IPS-15b (cell line): ENCODE measurements at regions not wholly inside any gene's neighbourhood (a gene's known extent, or its start where the extent isn't known, plus 50 kb on each side); places are given as distances from the start of the nearest gene placed in this dataset.
"Not testable (repeated sequence)": the region's sequence is repeated elsewhere in the genome, so short reads cannot be mapped to it uniquely, and the experiment has no call there.

ENCODE experiments used
- H3K27me3 ChIP-seq: one replicate; pipeline ENCODE4 v1.6.1; 2013; ENCODE audit warnings: low read length; ENCODE audit not compliant: control insufficient read depth, insufficient read depth
- H3K36me3 ChIP-seq: one replicate; pipeline ENCODE4 v1.6.1; 2013; ENCODE audit warnings: low read length; ENCODE audit not compliant: control insufficient read depth, insufficient read depth
- H3K4me1 ChIP-seq: one replicate; pipeline ENCODE4 v1.6.1; 2013; ENCODE audit warnings: mild to moderate bottlenecking, low read length; ENCODE audit not compliant: control insufficient read depth, insufficient read depth
- H3K4me3 ChIP-seq: one replicate; pipeline ENCODE4 v1.5.1; 2013; ENCODE audit warnings: low read depth, low read length
- H3K9ac ChIP-seq: one replicate; pipeline ENCODE4 v1.6.1; 2013; ENCODE audit warnings: low read depth, mild to moderate bottlenecking, low read length
- H3K9me3 ChIP-seq: one replicate; pipeline ENCODE4 v1.6.1; 2013; ENCODE audit warnings: mild to moderate bottlenecking, low read length; ENCODE audit not compliant: control insufficient read depth, insufficient read depth

DNA sequence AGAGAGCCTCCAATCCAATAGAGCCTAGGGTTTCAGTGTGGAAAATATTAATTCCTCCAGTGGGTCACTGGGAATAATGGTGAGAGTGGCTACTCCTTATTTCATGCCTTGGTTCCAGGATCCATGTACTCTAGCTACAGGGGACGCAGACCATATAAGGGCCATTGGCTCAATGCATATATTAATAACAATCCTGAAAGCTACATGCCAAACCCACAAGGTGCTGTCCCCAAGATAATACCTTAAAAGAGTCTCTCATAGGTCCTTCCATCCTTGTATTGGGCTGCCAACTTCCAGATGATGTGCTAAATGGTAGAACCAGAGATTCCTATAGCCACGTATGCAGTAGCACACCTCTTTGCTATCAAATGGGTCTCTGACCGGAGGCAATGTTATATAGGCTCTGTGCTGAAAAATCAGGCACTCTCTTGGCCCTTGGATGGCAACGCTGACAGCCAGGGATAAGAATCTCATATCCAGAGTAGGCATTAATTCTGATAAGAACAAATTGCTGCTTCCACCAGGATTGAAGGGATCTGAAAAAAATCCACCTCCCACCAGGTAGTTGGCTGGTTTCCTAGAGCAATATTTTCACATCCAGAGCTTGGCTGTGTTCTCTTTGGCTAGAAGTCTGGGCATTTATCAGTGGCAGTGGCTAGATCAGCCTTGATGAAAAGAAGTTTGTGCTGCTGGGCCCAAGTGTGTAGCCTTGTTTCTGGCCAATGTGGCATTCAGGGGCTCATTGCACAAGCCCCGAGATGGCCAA is 218.1 kb upstream of the MGAT5 start:
- H3K9me3 ChIP-seq = no peaks in the 10 kb centered on the region
- no peaks in the 10 kb centered on the region for H3K36me3 ChIP-seq
- H3K4me1 ChIP-seq = no peaks in the 10 kb centered on the region
- no peak overlapping the region for H3K4me3 ChIP-seq
- H3K27me3 ChIP-seq = no peaks in the 10 kb centered on the region
- H3K9ac ChIP-seq = no peak overlapping the region

DNA sequence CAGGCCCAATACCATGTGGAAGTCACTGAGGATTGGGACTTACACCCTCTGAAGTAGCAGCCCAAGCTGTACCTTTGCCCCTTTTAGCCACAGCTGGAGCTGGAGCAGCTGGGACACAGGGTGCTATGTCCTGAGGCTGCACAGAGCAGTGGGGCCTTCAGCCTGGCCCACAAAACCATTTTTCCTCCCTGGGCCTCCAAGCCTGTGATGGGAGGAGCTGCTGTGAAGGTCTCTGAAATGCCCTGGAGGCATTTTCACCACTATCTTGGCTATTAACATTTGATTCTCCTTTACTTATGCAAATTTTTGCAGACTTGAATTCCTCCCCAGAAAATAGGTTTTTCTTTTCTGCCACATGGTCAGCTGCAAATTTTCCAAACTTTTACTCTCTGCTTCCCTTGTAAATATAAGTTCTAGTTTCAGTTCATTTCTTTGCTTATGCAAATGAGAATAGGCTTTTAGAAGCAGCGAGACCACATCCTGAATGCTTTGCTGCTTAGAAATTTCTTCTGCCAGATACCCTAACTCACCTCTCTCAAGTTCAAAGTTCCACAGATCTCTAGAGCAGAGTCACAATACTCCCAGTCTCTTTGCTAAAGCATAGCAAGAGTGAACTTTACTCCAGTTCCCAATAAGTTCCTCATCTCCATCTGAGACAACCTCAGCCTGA is 213.8 kb upstream of the MGAT5 start:
- Histone ChIP-seq H3K4me3 (no peak overlapping the region), H3K9ac (no peak overlapping the region), H3K36me3 (no peaks in the 10 kb centered on the region), H3K4me1 (no peaks in the 10 kb centered on the region), H3K27me3 (no peaks in the 10 kb centered on the region), H3K9me3 (peaks cover 3% of the 10 kb centered on the region)

DNA sequence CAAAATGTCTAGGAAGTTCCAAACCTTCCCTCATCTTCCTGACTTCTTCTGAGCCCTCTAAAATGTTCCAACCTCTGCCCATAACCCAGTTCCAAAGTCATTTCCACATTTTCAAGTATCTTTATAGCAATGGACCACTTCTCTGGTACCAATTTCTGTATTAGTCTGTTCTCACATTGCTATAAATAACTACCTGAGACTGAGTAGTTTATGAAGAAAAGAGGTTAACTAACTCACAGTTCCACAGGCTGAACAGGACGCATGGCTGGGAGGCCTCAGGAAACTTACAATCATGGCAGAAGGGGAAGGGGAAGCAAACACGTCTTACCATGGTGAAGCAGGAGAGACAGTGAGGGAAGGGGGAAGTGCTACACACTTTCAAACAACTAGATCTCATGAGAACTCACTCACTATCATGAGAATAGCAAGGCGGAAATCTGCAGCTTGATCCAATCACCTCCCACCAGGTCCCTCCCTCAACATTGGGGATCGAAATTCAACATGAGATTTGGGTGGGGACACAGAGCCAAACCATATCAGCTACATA is 213.2 kb upstream of the MGAT5 start:
- H3K36me3 ChIP-seq, H3K4me3 ChIP-seq, H3K27me3 ChIP-seq, H3K4me1 ChIP-seq, H3K9me3 ChIP-seq, H3K9ac ChIP-seq: not testable (repeated sequence)

DNA sequence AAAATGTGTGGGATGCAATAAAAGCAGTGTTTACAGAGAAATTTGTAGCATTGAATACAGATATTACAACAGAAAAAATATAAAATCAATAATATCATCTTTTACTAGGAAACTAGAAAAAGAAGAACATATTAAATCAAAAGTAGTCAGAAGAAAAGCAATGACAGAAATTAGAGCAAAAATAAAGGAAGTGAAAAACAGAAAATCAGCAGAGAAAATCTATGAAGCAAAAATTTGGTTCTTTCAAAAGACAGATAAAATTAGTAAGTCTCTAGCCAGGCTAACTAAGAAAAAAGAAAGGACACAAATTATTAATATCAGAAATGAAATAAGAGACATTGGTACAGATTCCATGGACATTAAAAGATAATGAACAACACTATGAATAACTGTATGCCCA is 212.0 kb upstream of the MGAT5 start:
- Histone ChIP-seq H3K36me3 (no peaks in the 10 kb centered on the region), H3K4me1 (no peaks in the 10 kb centered on the region), H3K9me3 (peaks cover 3% of the 10 kb centered on the region), H3K9ac (no peak overlapping the region), H3K27me3 (no peaks in the 10 kb centered on the region), H3K4me3 (no peak overlapping the region)

DNA sequence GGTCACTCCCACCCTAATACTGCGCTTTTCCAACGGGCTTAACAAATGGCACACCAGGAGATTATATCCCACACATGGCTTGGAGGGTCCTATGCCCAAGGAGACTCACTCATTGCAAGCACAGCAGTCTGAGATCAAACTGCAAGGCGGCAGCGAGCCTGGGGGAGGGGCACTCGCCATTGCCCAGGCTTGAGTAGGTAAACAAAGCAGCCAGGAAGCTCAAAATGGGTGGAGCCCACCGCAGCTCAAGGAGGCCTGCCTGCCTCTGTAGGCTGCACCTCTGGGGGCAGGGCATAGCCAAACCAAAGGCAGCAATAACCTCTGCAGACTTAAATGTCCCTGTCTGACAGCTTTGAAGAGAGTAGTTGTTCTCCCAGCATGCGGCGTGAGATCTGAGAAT is 210.8 kb upstream of the MGAT5 start:
- not testable (repeated sequence) for H3K27me3 ChIP-seq, H3K4me3 ChIP-seq

DNA sequence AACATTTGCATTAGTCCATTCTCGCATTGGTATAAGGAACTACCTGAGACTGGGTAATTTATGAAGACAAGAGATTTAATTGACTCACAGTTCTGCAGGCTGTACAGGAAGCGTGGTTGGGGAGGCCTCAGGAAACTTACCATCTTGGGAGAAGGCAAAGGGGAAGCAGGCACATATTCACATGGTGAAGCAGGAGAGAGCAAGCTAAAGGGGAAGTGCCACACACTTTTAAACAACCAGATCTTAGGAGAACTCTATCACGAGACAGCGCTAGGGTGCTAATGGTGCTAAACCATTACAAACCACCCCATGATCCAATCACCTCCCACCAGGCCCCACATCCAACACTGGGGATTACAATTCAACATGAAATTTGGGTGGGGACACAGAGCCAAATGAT is 201.7 kb upstream of the MGAT5 start:
- Histone ChIP-seq H3K9ac (no peak overlapping the region), H3K36me3 (no peaks in the 10 kb centered on the region), H3K4me3 (no peak overlapping the region), H3K27me3 (no peaks in the 10 kb centered on the region), H3K4me1 (no peaks in the 10 kb centered on the region), H3K9me3 (no peaks in the 10 kb centered on the region)

More for the DNA sequence above, 210.8 kb upstream of the MGAT5 start:
- H3K4me1 ChIP-seq, H3K9ac ChIP-seq, H3K36me3 ChIP-seq, H3K9me3 ChIP-seq: not testable (repeated sequence)

DNA sequence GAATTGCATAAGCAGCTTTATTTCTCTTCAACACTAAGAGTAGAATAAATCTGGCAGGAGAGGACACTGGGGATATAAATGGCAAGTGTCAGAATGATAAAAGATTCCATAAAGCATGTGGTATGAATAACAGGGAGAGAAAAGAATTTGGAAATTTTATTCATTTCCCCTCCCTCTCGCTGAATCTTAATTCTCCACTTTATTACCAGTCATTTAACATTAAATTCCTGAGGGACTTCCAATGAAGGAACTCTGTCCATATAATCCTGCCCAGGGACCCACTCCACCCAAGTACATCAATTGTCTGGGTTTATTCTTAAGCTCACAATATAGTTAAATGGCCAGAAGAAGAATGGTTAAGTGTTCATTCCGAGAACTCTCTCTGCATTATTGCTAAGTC is 197.7 kb upstream of the MGAT5 start:
- Histone ChIP-seq H3K9ac (no peak overlapping the region), H3K4me1 (no peaks in the 10 kb centered on the region), H3K4me3 (no peak overlapping the region), H3K27me3 (no peaks in the 10 kb centered on the region), H3K9me3 (no peaks in the 10 kb centered on the region), H3K36me3 (no peaks in the 10 kb centered on the region)

DNA sequence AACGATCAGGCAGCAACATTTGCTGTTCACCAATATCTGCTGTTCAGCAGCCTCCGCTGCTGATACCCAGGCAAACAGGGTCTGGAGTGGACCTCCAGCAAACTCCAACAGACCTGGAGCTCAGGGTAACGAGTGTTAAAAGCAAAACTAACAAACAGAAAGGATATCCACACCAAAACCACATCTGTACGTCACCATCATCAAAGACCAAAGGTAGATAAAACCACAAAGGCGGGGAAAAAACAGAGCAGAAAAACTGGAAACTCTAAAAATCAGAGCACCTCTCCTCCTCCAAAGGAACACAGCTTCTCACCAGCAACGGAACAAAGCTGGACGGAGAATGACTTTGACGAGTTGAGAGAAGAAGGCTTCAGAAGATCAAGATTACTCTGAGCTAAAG is 192.8 kb upstream of the MGAT5 start:
- not testable (repeated sequence) for H3K4me3 ChIP-seq, H3K9me3 ChIP-seq, H3K27me3 ChIP-seq, H3K4me1 ChIP-seq, H3K36me3 ChIP-seq, H3K9ac ChIP-seq

DNA sequence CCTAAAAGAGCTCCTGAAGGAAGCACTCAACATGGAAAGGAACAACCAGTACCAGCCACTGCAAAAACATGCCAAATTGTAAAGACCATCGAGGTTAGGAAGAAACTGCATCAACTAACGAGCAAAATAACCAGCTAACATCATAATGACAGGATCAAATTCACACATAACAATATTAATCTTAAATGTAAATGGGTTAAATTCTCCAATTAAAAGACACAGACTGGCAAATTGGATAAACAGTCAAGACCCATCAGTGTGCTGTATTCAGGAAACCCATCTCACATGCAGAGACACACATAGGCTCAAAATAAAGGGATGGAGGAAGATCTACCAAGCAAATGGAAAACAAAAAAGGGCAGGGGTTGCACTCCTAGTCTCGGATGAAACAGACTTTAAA is 191.6 kb upstream of the MGAT5 start:
- H3K36me3 ChIP-seq = not testable (repeated sequence)

DNA sequence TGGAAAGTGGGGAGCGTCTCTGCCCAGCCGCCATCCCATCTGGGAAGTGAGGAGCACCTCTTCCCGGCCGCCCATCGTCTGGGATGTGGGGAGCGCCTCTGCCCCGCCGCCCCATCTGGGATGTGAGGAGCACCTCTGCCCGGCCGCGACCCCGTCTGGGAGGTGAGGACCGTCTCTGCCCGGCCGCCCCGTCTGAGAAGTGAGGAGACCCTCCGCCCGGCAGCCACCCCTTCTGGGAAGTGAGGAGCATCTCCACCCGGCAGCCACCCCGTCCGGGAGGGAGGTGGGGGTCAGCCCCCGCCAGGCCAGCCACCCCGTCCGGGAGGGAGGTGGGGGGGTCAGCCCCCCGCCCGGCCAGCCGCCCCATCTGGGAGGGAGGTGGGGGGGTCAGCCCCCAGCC is 190.0 kb upstream of the MGAT5 start:
- H3K27me3 ChIP-seq, H3K9me3 ChIP-seq, H3K9ac ChIP-seq, H3K4me3 ChIP-seq, H3K36me3 ChIP-seq, H3K4me1 ChIP-seq: not testable (repeated sequence)

More for the DNA sequence above, 191.6 kb upstream of the MGAT5 start:
- not testable (repeated sequence) for H3K27me3 ChIP-seq, H3K4me1 ChIP-seq, H3K9me3 ChIP-seq, H3K9ac ChIP-seq, H3K4me3 ChIP-seq

DNA sequence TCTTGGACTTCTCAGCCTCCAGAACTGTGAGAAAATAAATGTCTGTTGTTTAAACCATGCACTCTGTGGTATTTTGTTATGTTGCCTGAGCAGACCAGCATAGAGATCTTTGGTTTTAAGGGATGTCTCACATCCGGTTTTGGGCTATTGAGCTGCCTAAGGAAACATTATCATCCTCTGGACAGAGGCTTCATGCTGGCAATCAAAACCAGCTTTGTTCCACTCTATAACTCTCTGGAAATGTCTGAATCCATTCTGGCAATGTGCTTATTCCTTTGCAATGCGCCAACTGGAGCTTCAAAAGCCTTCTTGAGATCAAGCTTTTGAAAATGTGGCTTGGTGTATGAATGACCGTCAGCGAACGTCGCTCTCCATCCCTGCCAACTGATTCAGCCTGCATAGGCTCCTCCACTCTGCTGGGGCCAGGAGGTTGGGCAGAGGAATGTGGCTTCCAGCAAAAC is 183.6 kb upstream of the MGAT5 start:
- H3K27me3 ChIP-seq = no peaks in the 10 kb centered on the region

DNA sequence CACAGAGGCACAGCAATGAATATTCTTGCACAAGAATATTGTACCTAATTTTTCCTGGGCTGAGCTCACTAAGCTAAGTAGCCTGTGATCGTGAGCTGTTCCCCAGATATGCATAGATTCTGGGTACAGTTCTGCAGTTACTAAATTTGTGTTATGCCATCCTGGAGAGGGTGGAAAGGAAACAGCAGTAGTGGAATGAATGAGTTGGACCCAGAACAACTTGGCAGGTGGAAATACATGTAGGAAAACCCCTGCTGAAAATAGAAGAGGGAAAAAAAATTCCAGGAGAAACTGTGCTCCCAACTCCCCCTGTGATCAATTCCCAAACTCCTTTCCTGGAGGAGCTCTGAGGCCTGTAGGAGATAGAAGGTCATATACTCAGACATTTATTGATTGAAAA is 181.5 kb upstream of the MGAT5 start:
- Histone ChIP-seq H3K9me3 (no peaks in the 10 kb centered on the region), H3K9ac (no peak overlapping the region), H3K4me3 (no peak overlapping the region), H3K4me1 (no peaks in the 10 kb centered on the region), H3K27me3 (no peaks in the 10 kb centered on the region), H3K36me3 (no peaks in the 10 kb centered on the region)

More for the DNA sequence above, 183.6 kb upstream of the MGAT5 start:
- Histone ChIP-seq H3K9ac (no peak overlapping the region), H3K9me3 (no peaks in the 10 kb centered on the region), H3K4me1 (no peaks in the 10 kb centered on the region), H3K36me3 (no peaks in the 10 kb centered on the region), H3K4me3 (no peak overlapping the region)
